ENCODE measurements at regions not wholly inside any gene's neighbourhood (a gene's known extent, or its start where the extent isn't known, plus 50 kb on each side); places are given as distances from the start of the nearest gene placed in this dataset.

DNA sequence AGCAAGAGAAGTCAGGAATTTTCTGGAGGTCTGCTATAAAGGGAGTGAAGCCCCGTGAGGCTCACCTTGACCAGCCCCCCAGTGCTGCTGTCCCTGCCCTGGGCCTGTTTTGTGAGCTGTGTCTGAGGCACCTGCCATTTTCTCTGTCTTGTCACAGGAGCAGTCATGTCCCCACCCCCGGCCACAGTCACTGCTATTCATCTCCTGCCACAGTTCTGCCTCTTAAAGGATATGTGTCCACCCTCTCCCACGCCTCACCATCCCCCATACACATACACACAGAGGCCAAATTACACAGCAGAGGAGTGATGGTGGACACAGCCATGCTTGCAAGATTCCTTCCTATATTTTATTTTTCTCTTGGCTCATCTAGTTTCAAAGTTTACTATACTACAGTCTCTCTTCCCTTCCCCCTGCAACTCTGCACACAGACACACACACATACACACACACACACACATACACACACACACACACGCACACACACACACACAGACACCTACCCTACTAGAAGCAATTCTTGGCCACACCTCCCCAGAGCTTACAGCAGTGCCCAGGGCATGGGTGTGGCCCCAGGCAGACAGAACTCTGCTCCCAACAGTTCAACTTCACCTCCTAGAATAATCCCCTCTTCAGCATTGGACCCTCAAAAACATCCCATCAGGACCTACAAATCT lies 68.7 kb upstream of the TAB2 start:
- TF ChIP-seq POLR2A (IDR thresholded peaks at IDR 0.05) (no peak), CTCF (IDR thresholded peaks at IDR 0.05) (no peak)
